ENCODE measurements at regions not wholly inside any gene's neighbourhood (a gene's known extent, or its start where the extent isn't known, plus 50 kb on each side); places are given as distances from the start of the nearest gene placed in this dataset.

DNA sequence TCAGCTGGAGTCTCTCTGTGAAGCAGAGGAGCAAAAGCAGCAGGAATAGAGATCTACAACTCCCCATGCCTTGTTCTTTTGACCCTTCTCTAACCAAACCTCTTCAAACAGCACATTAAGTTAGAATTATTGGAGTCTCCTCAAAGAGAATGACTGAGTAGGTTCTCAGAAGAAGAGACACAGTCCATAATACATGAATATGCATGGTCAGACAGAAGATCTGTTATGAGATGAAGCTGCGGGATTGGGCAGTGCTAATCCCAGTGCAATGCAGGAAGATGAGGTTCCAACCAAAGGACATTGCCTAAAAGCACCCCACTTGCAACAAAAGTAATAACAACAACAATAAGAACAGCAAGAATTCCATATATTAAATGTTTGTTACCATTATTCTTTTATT is 887.9 kb upstream of the TENM4 start:
- H3K9ac ChIP-seq (ENCODE audit: low read length in 3 of 3): no peak overlapping the region
- FAIRE-seq (no peak), DNase-seq (no peak)
- H3K27ac ChIP-seq (ENCODE audit: low read depth in 2 of 2, low read length in 2 of 2): no peak overlapping the region
- TF ChIP-seq, protein P1, sequence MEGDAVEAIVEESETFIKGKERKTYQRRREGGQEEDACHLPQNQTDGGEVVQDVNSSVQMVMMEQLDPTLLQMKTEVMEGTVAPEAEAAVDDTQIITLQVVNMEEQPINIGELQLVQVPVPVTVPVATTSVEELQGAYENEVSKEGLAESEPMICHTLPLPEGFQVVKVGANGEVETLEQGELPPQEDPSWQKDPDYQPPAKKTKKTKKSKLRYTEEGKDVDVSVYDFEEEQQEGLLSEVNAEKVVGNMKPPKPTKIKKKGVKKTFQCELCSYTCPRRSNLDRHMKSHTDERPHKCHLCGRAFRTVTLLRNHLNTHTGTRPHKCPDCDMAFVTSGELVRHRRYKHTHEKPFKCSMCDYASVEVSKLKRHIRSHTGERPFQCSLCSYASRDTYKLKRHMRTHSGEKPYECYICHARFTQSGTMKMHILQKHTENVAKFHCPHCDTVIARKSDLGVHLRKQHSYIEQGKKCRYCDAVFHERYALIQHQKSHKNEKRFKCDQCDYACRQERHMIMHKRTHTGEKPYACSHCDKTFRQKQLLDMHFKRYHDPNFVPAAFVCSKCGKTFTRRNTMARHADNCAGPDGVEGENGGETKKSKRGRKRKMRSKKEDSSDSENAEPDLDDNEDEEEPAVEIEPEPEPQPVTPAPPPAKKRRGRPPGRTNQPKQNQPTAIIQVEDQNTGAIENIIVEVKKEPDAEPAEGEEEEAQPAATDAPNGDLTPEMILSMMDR (IDR thresholded peaks at IDR 0.05; ENCODE audit: borderline replicate concordance, extremely low read depth, insufficient read depth): no peak
- H3K4me1 ChIP-seq (ENCODE audit: control insufficient read depth in 2 of 3, insufficient read depth in 2 of 3, low read depth in 1 of 3, low read length in 3 of 3): no peaks in the 10 kb centered on the region
- H3K36me3 ChIP-seq (ENCODE audit: control insufficient read depth in 2 of 3, insufficient read depth in 3 of 3, low read length in 3 of 3): no peaks in the 10 kb centered on the region
- H3K9me3 ChIP-seq (ENCODE audit: control insufficient read depth in 2 of 3, insufficient read depth in 1 of 3, low read length in 3 of 3): no peaks in the 10 kb centered on the region
- H3K4me3 ChIP-seq (ENCODE audit: low read length in 3 of 3): no peak overlapping the region
- intact Hi-C loops (cut with DNase I): no loop called here
- H3K27me3 ChIP-seq (ENCODE audit: control insufficient read depth, insufficient read depth, low read length): no peaks in the 10 kb centered on the region

DNA sequence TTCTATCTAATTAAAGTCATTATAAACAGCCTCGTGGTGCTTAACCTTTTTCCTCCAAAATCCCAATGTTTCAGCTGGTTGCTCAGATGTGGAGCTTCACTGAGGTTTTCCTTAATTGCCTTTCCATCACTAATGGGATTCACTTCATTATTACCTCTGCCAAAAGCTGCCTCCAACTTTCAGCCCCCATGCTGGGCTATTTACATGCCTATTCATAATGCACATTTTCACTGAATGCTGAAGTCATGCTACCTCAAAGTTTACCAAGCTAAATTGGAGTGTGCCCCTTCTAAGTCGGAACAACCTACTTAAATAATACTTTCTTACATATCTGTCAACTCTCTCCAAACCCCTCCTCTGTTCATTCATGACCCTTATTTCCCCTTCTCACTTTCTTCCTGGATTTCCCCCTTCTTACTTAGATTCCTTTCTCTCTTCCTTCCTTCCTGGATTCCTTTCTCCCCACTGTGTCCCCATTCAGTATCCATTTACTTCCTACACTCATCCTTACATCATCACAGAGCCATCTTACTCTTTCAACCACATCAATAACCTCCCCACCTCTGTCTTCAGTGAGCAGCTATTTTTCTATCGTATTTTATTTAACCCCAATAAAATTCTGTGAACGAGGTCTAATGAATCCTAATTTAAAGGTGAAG is 887.3 kb upstream of the TENM4 start:
- no peak overlapping the region for H3K9ac ChIP-seq (ENCODE audit: low read length in 3 of 3)
- TF ChIP-seq, protein P1 (IDR thresholded peaks at IDR 0.05; ENCODE audit: borderline replicate concordance, extremely low read depth, insufficient read depth): no peak
- intact Hi-C loops (cut with DNase I): no loop called here
- no peak for DNase-seq
- no peak for FAIRE-seq
- H3K36me3 ChIP-seq (ENCODE audit: control insufficient read depth in 2 of 3, insufficient read depth in 3 of 3, low read length in 3 of 3): no peaks in the 10 kb centered on the region
- H3K27me3 ChIP-seq (ENCODE audit: control insufficient read depth, insufficient read depth, low read length): no peaks in the 10 kb centered on the region
- no peaks in the 10 kb centered on the region for H3K9me3 ChIP-seq (ENCODE audit: control insufficient read depth in 2 of 3, insufficient read depth in 1 of 3, low read length in 3 of 3)
- H3K4me1 ChIP-seq (ENCODE audit: control insufficient read depth in 2 of 3, insufficient read depth in 2 of 3, low read depth in 1 of 3, low read length in 3 of 3): no peaks in the 10 kb centered on the region
- H3K27ac ChIP-seq (ENCODE audit: low read depth in 2 of 2, low read length in 2 of 2): no peak overlapping the region
- H3K4me3 ChIP-seq (ENCODE audit: low read length in 3 of 3): no peak overlapping the region

DNA sequence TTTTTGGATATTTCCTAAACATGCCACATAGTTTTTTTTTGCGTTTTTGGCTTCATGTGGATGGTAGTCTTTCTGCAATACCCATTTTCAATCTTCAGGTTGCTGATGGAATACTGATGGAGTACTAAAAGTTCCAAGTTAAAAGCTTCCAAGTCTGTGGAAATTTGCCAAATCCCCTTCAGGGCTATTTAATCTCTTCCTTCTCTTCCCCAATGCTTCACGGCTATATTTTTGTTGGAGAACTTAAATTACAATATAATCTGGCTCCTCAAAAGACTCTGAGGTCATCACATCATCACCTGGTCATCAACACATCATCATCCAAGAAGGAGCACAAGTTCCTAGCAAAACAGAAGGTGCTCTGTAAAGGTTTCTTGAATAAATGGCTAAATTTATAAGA is 881.0 kb upstream of the TENM4 start:
- Histone ChIP-seq H3K4me3 (ENCODE audit: low read length in 3 of 3) (no peak overlapping the region), H3K9ac (ENCODE audit: low read length in 3 of 3) (no peak overlapping the region), H3K36me3 (ENCODE audit: control insufficient read depth in 2 of 3, insufficient read depth in 3 of 3, low read length in 3 of 3) (no peaks in the 10 kb centered on the region), H3K4me1 (ENCODE audit: control insufficient read depth in 2 of 3, insufficient read depth in 2 of 3, low read depth in 1 of 3, low read length in 3 of 3) (no peaks in the 10 kb centered on the region), H3K9me3 (ENCODE audit: control insufficient read depth in 2 of 3, insufficient read depth in 1 of 3, low read length in 3 of 3) (no peaks in the 10 kb centered on the region), H3K27ac (ENCODE audit: low read depth in 2 of 2, low read length in 2 of 2) (no peak overlapping the region), H3K27me3 (ENCODE audit: control insufficient read depth, insufficient read depth, low read length) (no peaks in the 10 kb centered on the region)
- intact Hi-C loops (cut with DNase I): no loop called here
- TF ChIP-seq, protein P1 (IDR thresholded peaks at IDR 0.05; ENCODE audit: borderline replicate concordance, extremely low read depth, insufficient read depth): no peak
- FAIRE-seq (no peak), DNase-seq (no peak)

DNA sequence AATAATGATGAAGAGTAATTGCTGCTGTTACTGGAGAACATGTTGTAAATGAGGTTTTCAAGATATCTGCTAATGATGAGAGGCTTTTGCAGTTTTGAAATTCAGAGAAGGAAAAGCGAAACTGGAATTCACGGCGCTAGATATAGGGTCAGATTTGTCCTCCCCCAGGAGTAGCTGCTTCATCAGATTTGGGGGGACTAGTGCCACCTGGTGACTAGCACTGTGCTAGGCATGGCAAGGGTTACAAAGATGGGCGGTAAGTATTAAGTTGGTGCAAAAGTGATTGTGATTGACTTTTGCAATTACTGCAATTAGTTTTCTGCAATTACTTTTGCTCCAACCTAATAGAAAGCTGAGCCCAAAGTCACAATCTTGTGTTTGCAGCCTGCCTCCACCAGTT is 879.9 kb upstream of the TENM4 start:
- no peak overlapping the region for H3K27ac ChIP-seq (ENCODE audit: low read depth in 2 of 2, low read length in 2 of 2)
- no peaks in the 10 kb centered on the region for H3K36me3 ChIP-seq (ENCODE audit: control insufficient read depth in 2 of 3, insufficient read depth in 3 of 3, low read length in 3 of 3)
- intact Hi-C loops (cut with DNase I): no loop called here
- no peak overlapping the region for H3K4me3 ChIP-seq (ENCODE audit: low read length in 3 of 3)
- TF ChIP-seq, protein P1 (IDR thresholded peaks at IDR 0.05; ENCODE audit: borderline replicate concordance, extremely low read depth, insufficient read depth): no peak
- FAIRE-seq: no peak
- H3K9ac ChIP-seq (ENCODE audit: low read length in 3 of 3): no peak overlapping the region
- no peaks in the 10 kb centered on the region for H3K4me1 ChIP-seq (ENCODE audit: control insufficient read depth in 2 of 3, insufficient read depth in 2 of 3, low read depth in 1 of 3, low read length in 3 of 3)
- no peaks in the 10 kb centered on the region for H3K27me3 ChIP-seq (ENCODE audit: control insufficient read depth, insufficient read depth, low read length)
- no peaks in the 10 kb centered on the region for H3K9me3 ChIP-seq (ENCODE audit: control insufficient read depth in 2 of 3, insufficient read depth in 1 of 3, low read length in 3 of 3)
- DNase-seq: no peak
